ENCODE measurements at regions not wholly inside any gene's neighbourhood (a gene's known extent, or its start where the extent isn't known, plus 50 kb on each side); places are given as distances from the start of the nearest gene placed in this dataset.

GRCh38 chr15:47516558-47516957 is 200.7 kb upstream of the SEMA6D start:
- Histone ChIP-seq H2AFZ (ENCODE audit: low read length) (no peak overlapping the region), H4K20me1 (ENCODE audit: insufficient read depth, low read length) (no peaks in the 10 kb centered on the region), H3K4me1 (ENCODE audit: insufficient read depth, low read length) (no peaks in the 10 kb centered on the region), H3K79me2 (ENCODE audit: insufficient read depth, low read length) (no peaks in the 10 kb centered on the region), H3K9ac (ENCODE audit: insufficient read depth, low read depth, low read length) (no peak overlapping the region), H3K4me3 (replicated peaks in 1 of 3; ENCODE audit: insufficient read depth in 1 of 3, low read depth in 2 of 3, low read length in 3 of 3) (no peak overlapping the region), H3K27ac (ENCODE audit: extremely low read length, insufficient read depth, low read length) (no peak overlapping the region), H3K27me3 (ENCODE audit: control insufficient read depth in 1 of 2, insufficient read depth in 2 of 2, low read length in 2 of 2) (no peaks in the 10 kb centered on the region), H3K4me2 (ENCODE audit: low read depth, low read length) (no peak overlapping the region), H3K9me3 (ENCODE audit: low read length) (peaks cover 87% of the 10 kb centered on the region), H3K36me3 (replicated peaks in 1 of 2; ENCODE audit: control insufficient read depth in 1 of 2, insufficient read depth in 2 of 2, low read length in 2 of 2) (no peaks in the 10 kb centered on the region)
- FAIRE-seq: no peak
- BruUV-seq (replicated peaks): no TSS peak
- no peak for TF ChIP-seq IRX3 (CRISPR knock-in tag; IDR thresholded peaks at IDR 0.05; ENCODE audit: borderline replicate concordance, low read depth)
- TF ChIP-seq SMAD1 (CRISPR knock-in tag; IDR thresholded peaks at IDR 0.05; ENCODE audit: borderline replicate concordance, low read depth): no peak
- TF ChIP-seq ZFX (CRISPR knock-in tag; IDR thresholded peaks at IDR 0.05; ENCODE audit: low read depth): no peak
- TF ChIP-seq ZNF317 (CRISPR knock-in tag; IDR thresholded peaks at IDR 0.05): no peak
- no peak for TF ChIP-seq HIC2 (CRISPR knock-in tag; IDR thresholded peaks at IDR 0.05; ENCODE audit: low read depth)
- TF ChIP-seq IRF9 (CRISPR knock-in tag; IDR thresholded peaks at IDR 0.05; ENCODE audit: borderline replicate concordance): no peak
- no peak for TF ChIP-seq SIN3A (IDR thresholded peaks at IDR 0.05; ENCODE audit: borderline replicate concordance, low read depth, low read length)
- TF ChIP-seq SNAI1 (CRISPR knock-in tag; IDR thresholded peaks at IDR 0.05; ENCODE audit: borderline replicate concordance): no peak
- no peak for TF ChIP-seq ZNF44 (CRISPR knock-in tag; IDR thresholded peaks at IDR 0.05)
- no peak for TF ChIP-seq ZNF451 (CRISPR knock-in tag; IDR thresholded peaks at IDR 0.05)
- in situ Hi-C loops (cut with HindIII; ENCODE audit: extremely low pct_ligation_motif_present, low pct_unique_long_range_greater_than_20kb) (no loop called here), intact Hi-C loops (cut with micrococcal nuclease; ENCODE audit: unreplicated experiment) (no loop called here)
- ATAC-seq: no peak
- WGBS (ENCODE audit: low lambda C conversion rate): 45% methylated on average over 2 of the region's 2 CpGs
- CTCF ChIA-PET (ENCODE audit: low intra/inter-chr PET ratio, low total read pairs): no interaction called here
- POLR2A ChIA-PET: no interaction called here
- DNase-seq (ENCODE audit: low spot score): no peak
